BJ (cell line): ENCODE measurements at regions not wholly inside any gene's neighbourhood (a gene's known extent, or its start where the extent isn't known, plus 50 kb on each side); places are given as distances from the start of the nearest gene placed in this dataset.
"Not testable (repeated sequence)": the region's sequence is repeated elsewhere in the genome, so short reads cannot be mapped to it uniquely, and the experiment has no call there.

Experiments
- CTCF ChIA-PET: fragments of 350-600 bp; formaldehyde crosslinking; extraction: SDS; loops from one replicate; lab custom pipeline; 2021; ENCODE audit warnings: antibody characterized with exemption, inconsistent platforms; lab: Yijun Ruan, JAX
- POLR2A ChIA-PET: fragments of 300-600 bp; sonication (Branson Sonifier 250); formaldehyde crosslinking; extraction: SDS; loops from one replicate; lab custom pipeline; 2021; ENCODE audit warnings: antibody characterized with exemption; lab: Charles Lee
- DNase-seq: peaks from one replicate; pipeline ENCODE4 v3.0.0-alpha.2; 2011; ENCODE audit warnings: low read depth
- H3K27me3 ChIP-seq: 2 replicates; pipeline ENCODE4 v1.6.0; 2011; ENCODE audit warnings: low read length; ENCODE audit not compliant: control insufficient read depth, insufficient read depth
- H3K36me3 ChIP-seq: 2 replicates; pipeline ENCODE4 v1.5.1; 2011; ENCODE audit warnings: low read length; ENCODE audit not compliant: control insufficient read depth, insufficient read depth
- H3K4me3 ChIP-seq: 2 replicates; pipeline ENCODE4 v1.5.1; 2011; ENCODE audit warnings: low read depth, mild to moderate bottlenecking, control low read depth, low read length
- CTCF ChIP-seq: IDR thresholded peaks from 2 replicates; pipeline ENCODE4 v1.5.1; 2011; ENCODE audit warnings: low read depth, mild to moderate bottlenecking, control low read depth, inconsistent platforms, low read length, moderate library complexity; ENCODE audit not compliant: insufficient read depth

GRCh38 chr11:41713030-41713429, 253.6 kb upstream of the LRRC4C start:
- Histone ChIP-seq H3K36me3 (no peaks in the 10 kb centered on the region), H3K4me3 (no peak overlapping the region), H3K27me3 (no peaks in the 10 kb centered on the region)
- POLR2A ChIA-PET: no interaction called here
- DNase-seq: no peak
- CTCF ChIA-PET: no interaction called here
- TF ChIP-seq CTCF: no peak

GRCh38 chr11:41714101-41714500, 254.6 kb upstream of the LRRC4C start:
- CTCF ChIA-PET: interaction anchor here (0.7 kb wide), 1 partner anchor 67 kb away, joined by 3 read pairs; no protein-coding TSS in a partner anchor
- Histone ChIP-seq H3K36me3 (no peaks in the 10 kb centered on the region), H3K27me3 (no peaks in the 10 kb centered on the region), H3K4me3 (no peak overlapping the region)
- no peak for TF ChIP-seq CTCF
- POLR2A ChIA-PET: no interaction called here
- no peak for DNase-seq

GRCh38 chr11:41716862-41717261, 257.4 kb upstream of the LRRC4C start:
- no peak for TF ChIP-seq CTCF
- no peak for DNase-seq
- Histone ChIP-seq H3K36me3 (no peaks in the 10 kb centered on the region), H3K4me3 (no peak overlapping the region), H3K27me3 (no peaks in the 10 kb centered on the region)
- ChIA-PET CTCF (no interaction called here), POLR2A (no interaction called here)

- Histone ChIP-seq H3K4me3 (no peak overlapping the region), H3K27me3 (no peaks in the 10 kb centered on the region), H3K36me3 (no peaks in the 10 kb centered on the region)
- POLR2A ChIA-PET: no interaction called here
- CTCF ChIA-PET: interaction anchor here (1.0 kb wide), 1 partner anchor 33 kb away, joined by 3 read pairs; no protein-coding TSS in a partner anchor
- no peak for TF ChIP-seq CTCF
- no peak for DNase-seq
Observed at GRCh38 chr11:41720761-41721160, 261.3 kb upstream of the LRRC4C start.

- DNase-seq, POLR2A ChIA-PET, H3K4me3 ChIP-seq, H3K27me3 ChIP-seq, H3K36me3 ChIP-seq, CTCF ChIA-PET: not testable (repeated sequence)
Observed at GRCh38 chr11:41728161-41728560, 268.7 kb upstream of the LRRC4C start.

GRCh38 chr11:41775296-41775695, 315.8 kb upstream of the LRRC4C start:
- TF ChIP-seq CTCF: no peak
- no peak for DNase-seq
- no peaks in the 10 kb centered on the region for H3K27me3 ChIP-seq
- H3K4me3 ChIP-seq: no peak overlapping the region
- ChIA-PET POLR2A (no interaction called here), CTCF (no interaction called here)
- H3K36me3 ChIP-seq: no peaks in the 10 kb centered on the region
